ENCODE measurements at regions not wholly inside any gene's neighbourhood (a gene's known extent, or its start where the extent isn't known, plus 50 kb on each side); places are given as distances from the start of the nearest gene placed in this dataset.

- H3K27ac ChIP-seq (ENCODE audit: extremely low read length, insufficient read depth, low read length), result no peak overlapping the region
- no peaks in the 10 kb centered on the region for H3K9me3 ChIP-seq (ENCODE audit: low read length)
- H3K27me3 ChIP-seq (ENCODE audit: control insufficient read depth in 1 of 2, insufficient read depth in 2 of 2, low read length in 2 of 2), result peaks cover 4 to 41% of the 10 kb centered on the region in 2 experiments; a peak in 4 of 5 replicates
- WGBS (ENCODE audit: low lambda C conversion rate), result 39% methylated on average over 15 of the region's 15 CpGs
- no peaks in the 10 kb centered on the region for H4K20me1 ChIP-seq (ENCODE audit: insufficient read depth, low read length)
- ChIA-PET CTCF (ENCODE audit: low intra/inter-chr PET ratio, low total read pairs) (no interaction called here), POLR2A (no interaction called here)
- BruUV-seq (replicated peaks), result no TSS peak
- H3K9ac ChIP-seq (ENCODE audit: insufficient read depth, low read depth, low read length), result no peak overlapping the region
- intact Hi-C loops (cut with micrococcal nuclease; ENCODE audit: unreplicated experiment), result no loop called here
- in situ Hi-C loops (cut with HindIII; ENCODE audit: extremely low pct_ligation_motif_present, low pct_unique_long_range_greater_than_20kb), result no loop called here
- H3K4me2 ChIP-seq (ENCODE audit: low read depth, low read length), result no peak overlapping the region
- no peak for ATAC-seq
- no peaks in the 10 kb centered on the region for H3K4me1 ChIP-seq (ENCODE audit: insufficient read depth, low read length)
- TF ChIP-seq ZBTB33 (CRISPR knock-in tag; IDR thresholded peaks at IDR 0.05) (no peak), PBX3 (CRISPR knock-in tag; IDR thresholded peaks at IDR 0.05; ENCODE audit: borderline replicate concordance) (no peak), CHD4 (IDR thresholded peaks at IDR 0.05; ENCODE audit: borderline replicate concordance, low read length) (no peak), YEATS2 (CRISPR knock-in tag; IDR thresholded peaks at IDR 0.05; ENCODE audit: borderline replicate concordance) (no peak), HHEX (CRISPR knock-in tag; IDR thresholded peaks at IDR 0.05) (no peak), PHF20 (CRISPR knock-in tag; IDR thresholded peaks at IDR 0.05) (no peak), ZNF10 (CRISPR knock-in tag; IDR thresholded peaks at IDR 0.05; ENCODE audit: borderline replicate concordance, low read depth) (no peak), SMAD9 (CRISPR knock-in tag; IDR thresholded peaks at IDR 0.05) (no peak), HMGXB4 (CRISPR knock-in tag; IDR thresholded peaks at IDR 0.05; ENCODE audit: borderline replicate concordance in 1 of 2, low read depth in 1 of 2) (no peak), ZNF589 (CRISPR knock-in tag; conservative IDR thresholded peaks at IDR 0.05) (no peak)
- H3K36me3 ChIP-seq (replicated peaks in 1 of 2; ENCODE audit: control insufficient read depth in 1 of 2, insufficient read depth in 2 of 2, low read length in 2 of 2), result no peaks in the 10 kb centered on the region
- no peak for DNase-seq (ENCODE audit: low spot score)
- H3K79me2 ChIP-seq (ENCODE audit: insufficient read depth, low read length), result no peaks in the 10 kb centered on the region
- no peak for FAIRE-seq
- H2AFZ ChIP-seq (ENCODE audit: low read length), result no peak overlapping the region
- H3K4me3 ChIP-seq (replicated peaks in 1 of 3; ENCODE audit: insufficient read depth in 1 of 3, low read depth in 2 of 3, low read length in 3 of 3), result no peak overlapping the region
These were observed 152.4 kb downstream of the TDRD15 start for GRCh38 chr2:21276163-21276562.

All from HepG2 (cell line).